ENCODE measurements at regions not wholly inside any gene's neighbourhood (a gene's known extent, or its start where the extent isn't known, plus 50 kb on each side); places are given as distances from the start of the nearest gene placed in this dataset.

GRCh38 chr15:27674826-27675225 is 424.3 kb downstream of the OCA2 start:
- no peak for TF ChIP-seq CTCF (IDR thresholded peaks at IDR 0.05)
- TF ChIP-seq POLR2A (IDR thresholded peaks at IDR 0.05): no peak

Data from suprapubic skin (tissue), 3 donors.